IPS-20b (cell line): ENCODE measurements at regions not wholly inside any gene's neighbourhood (a gene's known extent, or its start where the extent isn't known, plus 50 kb on each side); places are given as distances from the start of the nearest gene placed in this dataset.

Experiments used
- H3K27ac ChIP-seq: one replicate; pipeline ENCODE4 v1.5.1; 2013; ENCODE audit warnings: low read length
- H3K27me3 ChIP-seq: 2 replicates; pipeline ENCODE4 v1.6.1; 2013; ENCODE audit warnings: mild to moderate bottlenecking, low read length, inconsistent platforms; ENCODE audit not compliant: insufficient read depth
- H3K36me3 ChIP-seq: 2 replicates; pipeline ENCODE4 v1.6.1; 2013; ENCODE audit warnings: low read depth, mild to moderate bottlenecking, inconsistent platforms, low read length, moderate library complexity; ENCODE audit not compliant: insufficient read depth
- H3K4me1 ChIP-seq: 2 replicates; pipeline ENCODE4 v1.6.1; 2013; ENCODE audit warnings: mild to moderate bottlenecking, control low read depth, inconsistent platforms, low read length, moderate library complexity; ENCODE audit not compliant: insufficient read depth
- H3K4me3 ChIP-seq: 2 replicates; pipeline ENCODE4 v1.5.1; 2013; ENCODE audit warnings: mild to moderate bottlenecking, low read length, inconsistent platforms
- H3K9ac ChIP-seq: 2 replicates; pipeline ENCODE4 v1.6.1; 2013; ENCODE audit warnings: low read depth, mild to moderate bottlenecking, inconsistent platforms, low read length, moderate library complexity
- H3K9me3 ChIP-seq: 2 replicates; pipeline ENCODE4 v1.6.1; 2013; ENCODE audit warnings: mild to moderate bottlenecking, low read depth, low read length, inconsistent platforms; ENCODE audit not compliant: insufficient read depth

DNA sequence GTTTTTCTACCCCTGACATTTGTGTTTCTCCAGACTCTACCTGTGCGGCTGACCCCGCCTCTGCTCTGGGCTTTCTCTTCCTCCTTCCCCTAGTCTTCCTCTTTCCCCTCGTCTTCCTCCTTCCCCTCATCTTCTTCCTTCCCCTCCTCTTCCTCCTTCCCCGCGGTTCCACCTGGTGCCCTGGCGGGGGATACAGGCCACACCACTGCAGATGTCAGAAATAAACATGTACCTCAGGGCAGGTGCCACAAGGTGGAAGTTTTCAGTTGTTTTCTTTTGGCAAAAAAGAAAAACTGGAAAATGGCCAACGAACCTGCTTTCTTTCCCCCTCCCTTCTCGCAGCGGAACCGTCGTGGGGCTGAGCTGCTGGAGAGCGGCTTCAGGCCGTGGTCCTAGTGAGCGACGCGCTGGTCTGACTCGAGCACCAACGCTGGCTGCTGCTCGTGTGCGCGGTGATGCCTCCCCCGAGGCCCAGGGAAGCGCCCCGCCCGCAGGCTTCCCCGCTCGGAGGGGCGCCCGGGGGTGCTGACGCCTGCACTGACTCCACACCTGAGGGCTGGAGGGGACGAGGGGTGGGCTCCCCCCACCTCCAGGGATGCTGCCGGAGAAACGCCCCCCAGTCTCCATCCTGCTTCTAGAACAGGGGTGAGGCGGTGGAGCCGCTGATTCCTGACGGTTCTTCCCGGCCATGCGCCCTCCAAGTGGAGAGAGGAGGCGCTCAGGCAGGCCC lies 83.7 kb upstream of the ZNF516 start:
- H3K36me3 ChIP-seq = no peaks in the 10 kb centered on the region
- H3K27ac ChIP-seq = no peak overlapping the region
- H3K27me3 ChIP-seq = peaks cover 19% of the 10 kb centered on the region
- H3K9ac ChIP-seq = no peak overlapping the region
- no peaks in the 10 kb centered on the region for H3K4me1 ChIP-seq
- peak overlapping the region; percentile 2; the same call in 1 of the 2 replicates for H3K4me3 ChIP-seq
- no peaks in the 10 kb centered on the region for H3K9me3 ChIP-seq

- Histone ChIP-seq H3K9ac (no peak overlapping the region), H3K4me3 (no peak overlapping the region), H3K4me1 (0 out of 2 replicates have a peak, but pooled peaks cover 2% of the 10 kb centered on the region), H3K36me3 (no peaks in the 10 kb centered on the region), H3K27ac (no peak overlapping the region), H3K9me3 (no peaks in the 10 kb centered on the region), H3K27me3 (peaks cover 9% of the 10 kb centered on the region)
Measured at GRCh38 chr18:76573325-76574025, 78.4 kb upstream of the ZNF516 start.

- Histone ChIP-seq H3K9ac (no peak overlapping the region), H3K36me3 (no peaks in the 10 kb centered on the region), H3K4me1 (0 out of 2 replicates have a peak, but pooled peaks cover 2% of the 10 kb centered on the region), H3K27me3 (peaks cover 1% of the 10 kb centered on the region; the same call in 1 of the 2 replicates), H3K27ac (no peak overlapping the region), H3K4me3 (no peak overlapping the region), H3K9me3 (no peaks in the 10 kb centered on the region)
Measured at GRCh38 chr18:76572518-76573247, 77.6 kb upstream of the ZNF516 start.

DNA sequence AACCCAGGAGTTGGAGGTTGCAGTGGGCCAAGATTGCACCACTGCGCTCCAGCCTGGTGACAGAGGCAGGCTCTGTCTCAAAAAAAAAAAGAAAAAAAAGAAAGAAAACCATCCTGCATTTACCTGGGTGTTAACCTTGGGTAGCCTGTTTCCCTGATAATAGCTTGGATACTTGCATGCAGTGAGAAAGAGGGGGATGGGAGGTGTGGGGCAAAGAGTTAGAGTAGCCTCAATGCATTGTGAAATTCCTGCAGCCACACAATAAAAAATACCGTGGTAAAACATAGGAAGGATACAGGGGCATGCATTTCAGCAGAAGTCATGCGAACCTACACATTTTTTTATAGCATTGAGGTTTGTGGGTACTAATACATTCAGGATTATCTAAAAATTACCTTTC lies 76.6 kb upstream of the ZNF516 start:
- Histone ChIP-seq H3K9ac (no peak overlapping the region), H3K27ac (no peak overlapping the region), H3K4me3 (no peak overlapping the region), H3K4me1 (0 out of 2 replicates have a peak, but pooled peaks cover 2% of the 10 kb centered on the region), H3K36me3 (no peaks in the 10 kb centered on the region), H3K9me3 (no peaks in the 10 kb centered on the region), H3K27me3 (no peaks in the 10 kb centered on the region)

DNA sequence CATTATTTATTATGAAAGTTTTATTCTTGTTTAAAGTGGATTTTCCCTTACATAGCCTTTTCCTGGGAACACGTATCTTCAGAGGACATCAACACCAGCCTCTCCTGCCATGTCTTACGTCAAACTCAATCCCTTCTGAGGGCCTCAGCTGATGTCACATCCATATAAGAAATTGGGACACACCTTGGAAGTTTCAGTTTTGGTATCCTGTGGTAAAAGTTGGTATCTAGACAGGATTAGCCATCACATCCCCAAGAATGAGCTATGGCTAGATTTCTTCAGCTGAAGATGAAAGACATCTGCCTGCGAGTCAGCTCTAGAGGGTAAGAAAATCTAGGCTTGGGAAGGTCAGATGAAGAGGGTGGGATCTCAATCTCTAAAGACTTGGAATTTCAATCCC lies 75.8 kb upstream of the ZNF516 start:
- H3K4me3 ChIP-seq = no peak overlapping the region
- H3K27ac ChIP-seq = no peak overlapping the region
- no peaks in the 10 kb centered on the region for H3K36me3 ChIP-seq
- H3K4me1 ChIP-seq = 0 out of 2 replicates have a peak, but pooled peaks cover 2% of the 10 kb centered on the region
- no peaks in the 10 kb centered on the region for H3K9me3 ChIP-seq
- no peaks in the 10 kb centered on the region for H3K27me3 ChIP-seq
- H3K9ac ChIP-seq = no peak overlapping the region

GRCh38 chr18:76569644-76570419 lies 74.8 kb upstream of the ZNF516 start:
- Histone ChIP-seq H3K9ac (no peak overlapping the region), H3K27ac (no peak overlapping the region), H3K4me1 (peaks cover 12% of the 10 kb centered on the region; the same call in 1 of the 2 replicates), H3K36me3 (no peaks in the 10 kb centered on the region), H3K27me3 (no peaks in the 10 kb centered on the region), H3K9me3 (no peaks in the 10 kb centered on the region), H3K4me3 (no peak overlapping the region)

DNA sequence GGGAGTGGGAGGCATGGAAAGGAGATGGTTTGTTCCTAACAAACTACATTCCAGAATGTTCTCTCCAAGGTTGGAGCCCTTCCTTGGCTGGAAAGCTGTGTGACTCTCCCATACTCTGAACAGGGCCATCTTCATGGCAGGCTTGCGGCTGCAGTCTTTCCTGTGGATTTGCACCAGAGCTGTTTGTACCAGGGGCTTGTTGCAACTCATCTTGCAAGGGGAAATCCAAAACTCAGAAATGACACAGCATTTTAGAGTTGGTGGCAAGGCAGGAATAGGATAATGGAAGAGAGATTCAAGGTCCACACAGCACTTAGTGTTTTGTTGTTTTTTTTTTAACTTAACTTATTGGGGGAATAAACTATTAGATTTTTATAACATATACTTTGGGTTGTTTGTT lies 73.7 kb upstream of the ZNF516 start:
- no peak overlapping the region for H3K9ac ChIP-seq
- no peak overlapping the region for H3K4me3 ChIP-seq
- H3K27ac ChIP-seq = no peak overlapping the region
- H3K27me3 ChIP-seq = no peaks in the 10 kb centered on the region
- H3K4me1 ChIP-seq = peaks cover 17% of the 10 kb centered on the region; the same call in 1 of the 2 replicates
- no peaks in the 10 kb centered on the region for H3K36me3 ChIP-seq
- no peaks in the 10 kb centered on the region for H3K9me3 ChIP-seq

DNA sequence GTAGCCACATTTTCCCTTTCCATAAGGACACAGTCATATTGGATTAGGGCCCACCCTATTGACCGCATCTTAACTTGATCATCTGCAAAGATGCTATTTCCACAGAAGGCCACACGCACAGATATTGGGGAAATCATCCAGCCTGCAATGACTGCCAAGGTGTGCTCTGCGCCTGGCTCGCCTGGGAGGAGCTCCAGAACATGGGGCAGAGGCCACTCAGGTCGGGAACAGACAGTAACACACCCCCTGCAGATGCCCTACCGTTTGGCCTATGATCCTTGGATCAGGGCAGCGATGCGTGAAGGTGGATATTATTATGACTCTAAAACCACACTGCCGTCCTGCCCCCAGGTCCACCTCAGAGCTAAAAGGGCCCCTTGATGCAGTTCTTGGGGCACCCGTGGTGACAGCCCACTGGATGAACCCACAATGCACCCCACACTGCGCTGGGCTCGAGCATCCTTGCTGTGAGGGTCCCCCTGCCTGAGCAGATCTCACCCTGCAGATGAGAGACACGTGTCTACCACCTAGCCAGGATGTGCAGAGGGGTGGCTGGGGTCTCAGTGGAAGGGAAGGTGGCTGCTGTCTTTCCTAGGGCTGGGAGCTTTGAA lies 72.9 kb upstream of the ZNF516 start:
- Histone ChIP-seq H3K27ac (no peak overlapping the region), H3K36me3 (no peaks in the 10 kb centered on the region), H3K9ac (no peak overlapping the region), H3K4me3 (no peak overlapping the region), H3K27me3 (no peaks in the 10 kb centered on the region), H3K4me1 (peaks cover 17% of the 10 kb centered on the region; the same call in 1 of the 2 replicates), H3K9me3 (no peaks in the 10 kb centered on the region)

DNA sequence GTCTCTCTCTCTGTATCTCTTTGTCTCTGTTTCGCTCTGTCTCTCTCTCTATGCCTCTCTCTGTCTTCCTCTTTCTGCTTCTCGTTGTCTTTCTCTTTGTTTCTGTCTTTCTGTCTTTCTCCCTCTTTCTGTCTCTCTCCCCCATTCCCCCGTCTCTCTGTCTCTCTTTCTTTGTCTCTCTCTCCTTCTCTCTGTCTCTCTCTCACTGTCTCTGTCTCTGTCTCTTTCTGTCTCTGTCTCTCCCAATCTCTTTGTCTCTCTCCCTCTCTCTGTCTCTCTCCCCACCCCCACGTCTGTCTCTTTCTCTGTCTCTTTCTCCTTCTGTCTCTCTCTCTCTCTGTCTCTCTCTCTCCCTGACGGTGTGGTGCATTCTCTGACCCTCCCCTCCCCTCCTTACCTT lies 71.9 kb upstream of the ZNF516 start:
- Histone ChIP-seq H3K4me3 (no peak overlapping the region), H3K9ac (no peak overlapping the region), H3K4me1 (peaks cover 17% of the 10 kb centered on the region; the same call in 1 of the 2 replicates), H3K36me3 (no peaks in the 10 kb centered on the region), H3K27me3 (no peaks in the 10 kb centered on the region), H3K9me3 (no peaks in the 10 kb centered on the region), H3K27ac (no peak overlapping the region)

- Histone ChIP-seq H3K9me3 (no peaks in the 10 kb centered on the region), H3K4me3 (peak overlapping the region; percentile 47; the same call in 1 of the 2 replicates), H3K9ac (no peak overlapping the region), H3K4me1 (peaks cover 14% of the 10 kb centered on the region; the same call in 1 of the 2 replicates), H3K36me3 (no peaks in the 10 kb centered on the region), H3K27ac (no peak overlapping the region), H3K27me3 (no peaks in the 10 kb centered on the region)
Measured at GRCh38 chr18:76565238-76566173, 70.5 kb upstream of the ZNF516 start.
